MV-4-11 (cell line): ENCODE measurements at regions not wholly inside any gene's neighbourhood (a gene's known extent, or its start where the extent isn't known, plus 50 kb on each side); places are given as distances from the start of the nearest gene placed in this dataset.
"Not testable (repeated sequence)": the region's sequence is repeated elsewhere in the genome, so short reads cannot be mapped to it uniquely, and the experiment has no call there.

Experiments used
- DNase-seq: peaks from one replicate; lab custom pipeline; 2025; lab: John Stamatoyannopoulos, UW

GRCh38 chr11:15843309-15843872, 513.0 kb downstream of the SOX6 start:
- no peak for DNase-seq

GRCh38 chr11:15845261-15845660, 511.1 kb downstream of the SOX6 start:
- no peak for DNase-seq

- DNase-seq = no peak
Observed at GRCh38 chr11:15848631-15849168, 507.6 kb downstream of the SOX6 start.

DNA sequence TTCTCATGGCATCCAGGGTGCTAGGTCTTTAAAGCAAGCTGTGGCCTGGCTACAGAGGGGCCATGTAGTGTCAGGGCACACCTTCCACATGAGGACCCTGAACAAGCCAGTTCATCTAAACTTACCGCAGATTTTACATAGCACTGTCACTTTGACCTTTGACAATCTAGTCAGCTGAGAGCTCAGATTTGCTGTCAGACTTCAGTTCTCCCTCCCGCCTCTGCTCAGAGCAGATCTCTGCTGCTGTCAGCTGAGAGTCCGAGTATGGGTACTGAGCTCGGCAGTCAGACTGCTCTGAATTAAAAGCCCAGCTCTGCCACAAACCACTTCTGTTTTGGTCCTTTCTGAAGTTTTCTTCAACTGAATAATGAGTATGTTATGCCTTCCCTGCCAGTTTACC, 507.1 kb downstream of the SOX6 start:
- no peak for DNase-seq

- DNase-seq = not testable (repeated sequence)
Observed at GRCh38 chr11:15850335-15850734, 506.0 kb downstream of the SOX6 start.

DNA sequence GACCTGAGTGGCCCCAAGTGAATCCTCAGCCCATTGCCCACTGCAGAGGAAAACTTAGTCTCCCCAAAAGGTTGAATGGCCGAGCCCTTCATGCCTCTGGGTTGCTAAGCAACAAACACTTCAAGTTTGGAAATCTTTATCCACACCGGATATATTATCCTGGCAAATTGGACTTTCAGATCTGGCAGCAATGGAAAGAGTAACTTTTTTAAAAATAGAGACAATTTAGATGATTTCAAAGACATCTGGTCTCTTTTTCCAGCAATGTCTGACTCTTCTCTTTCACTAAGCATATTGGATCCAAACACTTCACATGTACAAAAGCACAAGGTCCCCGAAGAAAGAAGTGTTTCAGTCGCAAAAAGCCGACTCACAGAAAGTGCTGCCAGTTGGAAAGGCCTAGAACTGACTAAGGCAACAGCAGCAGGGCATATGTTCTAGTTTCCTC, 505.3 kb downstream of the SOX6 start:
- DNase-seq = no peak

DNA sequence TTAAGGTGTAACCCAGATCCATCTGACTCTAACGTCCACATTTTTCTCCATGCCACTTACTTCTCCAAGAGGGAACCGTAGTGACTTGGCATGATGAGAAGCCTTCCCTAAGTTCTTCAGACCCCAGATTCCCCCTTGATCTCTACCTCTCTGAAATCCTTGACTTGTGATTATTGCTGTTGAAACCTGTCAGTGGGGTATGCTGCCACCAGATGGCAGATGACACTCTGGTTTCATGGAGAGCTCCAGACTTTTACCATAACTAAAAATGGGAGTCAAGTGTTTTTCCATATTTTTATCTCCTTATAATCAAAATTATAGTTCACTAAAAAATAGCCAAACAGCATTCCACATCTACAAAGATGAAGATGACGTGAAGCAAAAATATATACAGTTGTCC, 504.2 kb downstream of the SOX6 start:
- DNase-seq = no peak

DNA sequence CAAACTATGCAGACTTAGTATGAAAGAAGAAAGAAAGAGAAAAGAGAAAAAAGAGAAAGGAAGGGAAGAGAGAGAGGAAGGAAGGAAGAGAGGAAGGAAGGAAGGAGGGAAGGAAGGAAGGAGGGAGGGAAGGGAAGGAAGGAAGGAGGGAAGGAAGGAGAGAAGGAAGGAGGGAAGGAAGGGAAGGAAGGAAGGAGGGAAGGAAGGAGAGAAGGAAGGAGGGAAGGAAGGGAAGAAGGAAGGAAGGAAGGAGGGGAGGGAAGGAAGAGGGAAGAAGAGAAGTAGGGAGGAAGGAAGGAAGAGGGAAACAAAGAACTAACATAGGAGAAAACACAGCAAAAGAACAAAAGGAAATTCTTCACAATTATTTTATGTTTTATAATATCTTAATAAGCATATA, 502.1 kb downstream of the SOX6 start:
- no peak for DNase-seq

DNA sequence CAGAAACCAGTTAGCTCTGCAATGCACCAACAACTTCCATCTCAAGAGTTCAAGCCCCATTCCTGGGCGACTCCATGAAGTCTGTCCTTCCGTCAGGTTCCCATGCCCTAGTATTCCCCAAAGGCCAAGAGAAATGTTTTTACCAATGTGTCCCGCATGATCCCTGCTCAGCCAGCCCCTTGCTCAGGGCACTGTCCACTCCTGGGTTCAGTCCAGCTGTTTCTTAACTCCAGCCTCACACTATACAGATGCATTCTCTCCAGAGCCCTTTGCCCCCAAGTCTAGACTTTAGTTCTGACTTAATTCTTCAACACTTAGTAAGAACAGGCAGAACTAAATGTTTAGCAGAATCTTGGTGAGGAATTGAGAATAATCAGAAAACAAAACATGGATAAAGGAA, 497.5 kb downstream of the SOX6 start:
- DNase-seq = no peak

GRCh38 chr11:15859411-15859810, 496.9 kb downstream of the SOX6 start:
- DNase-seq = no peak

DNA sequence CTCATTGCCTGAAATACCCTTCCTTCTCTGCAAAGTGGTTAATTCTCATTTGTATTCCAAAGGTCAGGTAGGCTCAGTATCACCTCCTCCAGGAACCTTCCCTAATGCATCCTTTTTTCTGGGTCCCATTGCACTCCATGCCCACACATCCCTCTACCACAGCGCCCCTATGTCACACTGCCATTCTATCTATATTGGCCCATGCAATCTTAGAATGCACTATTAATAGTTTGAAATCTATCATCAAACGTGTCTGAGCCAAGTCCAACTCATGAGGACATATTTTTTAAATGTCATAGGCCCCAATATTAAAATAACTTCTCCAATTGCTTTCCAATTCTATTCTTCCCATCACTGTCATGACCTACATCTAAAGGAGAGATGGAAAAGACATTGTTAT, 495.1 kb downstream of the SOX6 start:
- DNase-seq = no peak

GRCh38 chr11:15863411-15863810, 492.9 kb downstream of the SOX6 start:
- no peak for DNase-seq

- no peak for DNase-seq
Observed at GRCh38 chr11:15864026-15864805, 492.1 kb downstream of the SOX6 start.

- DNase-seq = no peak
Observed at GRCh38 chr11:15865212-15865987, 490.9 kb downstream of the SOX6 start.

- no peak for DNase-seq
Observed at GRCh38 chr11:15867871-15868270, 488.5 kb downstream of the SOX6 start.

GRCh38 chr11:15870911-15871310, 485.4 kb downstream of the SOX6 start:
- no peak for DNase-seq

GRCh38 chr11:15871904-15872626, 484.3 kb downstream of the SOX6 start:
- DNase-seq = no peak

GRCh38 chr11:15873501-15873900, 482.8 kb downstream of the SOX6 start:
- no peak for DNase-seq

DNA sequence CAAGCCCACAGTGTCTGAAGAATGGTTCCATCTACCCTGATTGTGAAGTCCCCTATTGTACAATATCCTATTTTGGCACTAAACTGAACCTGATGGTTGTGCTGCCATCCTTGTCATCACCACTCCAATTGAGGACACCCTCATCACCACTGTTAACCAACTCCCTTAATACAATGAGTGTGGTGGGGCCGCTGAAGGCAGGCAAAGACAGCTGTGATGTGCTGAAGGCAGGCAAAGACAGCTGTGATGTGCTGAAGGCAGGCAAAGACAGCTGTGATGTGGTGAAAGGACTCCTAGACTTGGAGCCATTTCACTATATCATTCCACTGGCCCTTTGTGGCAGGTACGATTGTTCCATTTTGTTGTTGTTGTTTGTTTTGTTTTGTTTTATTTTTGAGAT, 481.6 kb downstream of the SOX6 start:
- DNase-seq = no peak

DNA sequence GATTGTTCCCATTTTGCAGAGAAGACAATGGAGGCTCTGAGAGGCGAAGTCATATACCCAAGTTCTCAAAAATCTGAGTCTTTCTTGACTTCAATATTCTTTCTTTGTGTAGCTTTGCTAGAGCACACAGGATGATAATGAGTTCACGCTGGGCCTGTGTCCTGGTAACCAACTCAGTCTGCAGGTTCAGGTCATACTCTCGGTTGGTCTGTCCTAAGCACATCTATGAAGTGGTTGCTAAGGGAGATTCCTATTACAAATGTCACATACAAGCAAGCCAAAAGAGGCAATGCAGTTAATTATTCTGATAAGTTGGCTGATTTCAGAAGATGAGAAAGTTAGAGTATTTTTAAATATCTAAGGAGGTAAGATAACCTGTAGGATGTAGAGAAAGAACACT, 481.0 kb downstream of the SOX6 start:
- DNase-seq = no peak

DNA sequence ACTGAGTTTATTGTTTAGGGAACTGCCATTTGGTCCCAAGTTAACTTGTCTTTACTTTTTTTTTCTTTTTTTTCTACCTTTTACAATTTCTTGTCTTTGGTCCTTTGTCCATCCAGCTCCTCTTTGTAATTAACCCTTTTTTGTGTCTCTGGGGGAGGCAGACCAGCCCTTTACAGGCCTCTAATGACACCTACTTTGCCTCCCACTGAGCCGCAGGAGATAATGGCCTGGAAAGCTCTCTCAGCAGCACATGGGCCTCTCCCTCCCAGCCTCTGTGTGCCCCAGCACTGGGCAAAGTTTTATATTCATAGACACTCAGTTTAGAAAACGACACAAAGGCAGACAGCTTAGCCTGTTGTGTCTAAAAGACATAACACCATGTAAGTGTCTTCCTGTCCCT, 480.4 kb downstream of the SOX6 start:
- DNase-seq = no peak

- no peak for DNase-seq
Observed at GRCh38 chr11:15878756-15879155, 477.6 kb downstream of the SOX6 start.
